HG03432 (cell line): ENCODE measurements at regions not wholly inside any gene's neighbourhood (a gene's known extent, or its start where the extent isn't known, plus 50 kb on each side); places are given as distances from the start of the nearest gene placed in this dataset.
"Not testable (repeated sequence)": the region's sequence is repeated elsewhere in the genome, so short reads cannot be mapped to it uniquely, and the experiment has no call there.

Experiments used
- ATAC-seq: cut with Tn5 transposase; IDR thresholded peaks from one replicate; pipeline ENCODE4 v1.9.1; 2021; ENCODE audit warnings: mild to moderate bottlenecking, moderate library complexity; ENCODE audit not compliant: unreplicated experiment

- ATAC-seq = no peak
Observed at GRCh38 chr9:96157675-96158074, 144.3 kb downstream of the HSD17B3 start.

GRCh38 chr9:96156171-96156974 is 145.6 kb downstream of the HSD17B3 start:
- ATAC-seq = no peak

- no peak for ATAC-seq
Observed at GRCh38 chr9:96154081-96154480, 147.9 kb downstream of the HSD17B3 start.

- ATAC-seq = no peak
Observed at GRCh38 chr9:96152550-96152949, 149.4 kb downstream of the HSD17B3 start.

GRCh38 chr9:96150324-96151227 is 151.4 kb downstream of the HSD17B3 start:
- ATAC-seq = peak; percentile 91

DNA sequence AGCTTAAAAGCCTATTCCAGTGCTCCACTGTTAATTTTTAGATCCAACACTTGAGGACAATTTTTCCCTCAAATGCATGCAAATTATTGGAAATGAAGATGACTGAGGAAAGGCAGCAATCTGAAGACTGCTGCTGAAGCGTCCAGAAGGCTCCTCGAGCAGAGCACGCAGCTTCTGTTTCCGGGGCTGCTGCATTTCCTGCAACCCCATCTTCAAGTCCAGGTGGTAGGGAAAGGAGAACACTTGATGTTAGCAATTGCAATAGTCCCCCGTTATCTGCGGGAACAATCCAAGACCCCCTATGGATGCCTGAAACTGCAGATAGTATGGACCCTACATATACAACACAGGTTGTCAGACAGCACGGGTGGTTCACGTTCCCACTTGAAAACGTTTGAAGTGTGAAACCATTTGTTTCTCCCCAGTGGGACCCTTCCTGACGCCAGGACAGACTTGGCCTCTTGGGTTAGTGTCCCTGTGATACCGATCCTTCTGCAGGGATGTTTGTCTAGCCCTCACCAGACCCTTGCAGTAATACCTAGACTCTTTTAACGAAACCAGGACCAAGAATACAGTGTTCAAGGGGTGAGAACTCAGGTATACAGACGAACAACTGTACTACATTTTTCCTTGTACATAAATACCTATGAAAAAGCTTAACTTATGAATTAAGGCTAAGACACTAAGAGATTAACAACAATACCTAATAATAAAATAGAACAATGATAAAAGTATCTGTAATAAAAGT is 152.3 kb downstream of the HSD17B3 start:
- peak; percentile 55 for ATAC-seq

DNA sequence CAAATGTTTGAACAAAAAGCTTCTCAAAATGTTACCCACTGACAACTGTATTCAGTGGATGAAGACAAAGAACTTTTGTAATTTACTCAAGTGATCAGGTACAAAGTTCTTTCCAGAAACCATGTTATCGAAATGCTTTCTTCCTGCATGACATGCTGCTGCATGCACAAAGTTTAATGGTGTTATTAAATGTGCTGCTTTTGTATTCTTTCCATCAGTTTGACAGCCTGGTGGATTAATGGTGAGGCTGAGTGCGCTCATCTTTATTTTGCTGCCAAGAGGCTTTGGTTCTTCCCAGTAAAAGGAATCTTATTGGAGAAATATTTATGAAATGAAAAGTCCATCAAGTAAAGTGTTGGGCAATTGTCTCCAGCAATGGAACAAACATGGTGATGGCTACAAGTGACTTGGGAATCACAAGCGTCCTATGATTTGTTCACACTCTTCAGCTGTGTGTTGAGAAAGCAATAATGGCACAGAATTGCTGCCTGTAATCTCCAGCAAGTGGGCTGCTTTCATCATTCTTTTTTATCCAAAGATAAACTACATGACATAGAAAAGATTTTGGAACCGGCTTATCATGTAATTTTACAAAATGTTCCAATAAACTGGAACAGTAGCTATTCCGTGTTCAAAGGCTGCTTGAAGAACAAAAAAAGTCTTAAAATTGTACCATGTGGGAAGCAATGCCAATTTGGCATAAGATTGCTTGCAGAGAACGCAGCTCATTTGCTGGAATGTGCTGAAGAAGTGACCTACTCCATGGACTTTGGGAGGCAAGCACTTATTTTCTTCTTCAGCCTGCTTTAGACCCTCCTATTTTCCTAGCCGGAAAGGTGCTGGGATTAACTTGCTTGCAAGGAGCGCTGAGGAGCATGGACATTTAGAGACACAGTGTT is 153.1 kb downstream of the HSD17B3 start:
- ATAC-seq = no peak

DNA sequence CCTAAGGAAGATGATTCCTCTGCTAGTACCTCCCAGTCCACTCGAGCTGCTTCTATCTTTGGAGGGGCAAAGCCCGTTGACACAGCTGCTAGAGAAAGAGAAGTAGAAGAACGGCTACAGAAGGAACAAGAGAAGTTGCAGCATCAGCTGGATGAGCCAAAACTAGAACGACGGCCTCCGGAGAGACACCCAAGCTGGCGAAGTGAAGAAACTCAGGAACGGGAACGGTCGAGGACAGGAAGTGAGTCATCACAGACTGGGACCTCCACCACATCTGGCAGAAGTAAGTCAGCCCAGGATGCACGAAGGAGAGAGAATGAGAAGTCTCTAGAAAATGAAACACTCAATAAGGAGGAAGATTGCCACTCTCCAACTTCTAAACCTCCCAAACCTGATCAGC is 154.9 kb downstream of the HSD17B3 start:
- not testable (repeated sequence) for ATAC-seq

DNA sequence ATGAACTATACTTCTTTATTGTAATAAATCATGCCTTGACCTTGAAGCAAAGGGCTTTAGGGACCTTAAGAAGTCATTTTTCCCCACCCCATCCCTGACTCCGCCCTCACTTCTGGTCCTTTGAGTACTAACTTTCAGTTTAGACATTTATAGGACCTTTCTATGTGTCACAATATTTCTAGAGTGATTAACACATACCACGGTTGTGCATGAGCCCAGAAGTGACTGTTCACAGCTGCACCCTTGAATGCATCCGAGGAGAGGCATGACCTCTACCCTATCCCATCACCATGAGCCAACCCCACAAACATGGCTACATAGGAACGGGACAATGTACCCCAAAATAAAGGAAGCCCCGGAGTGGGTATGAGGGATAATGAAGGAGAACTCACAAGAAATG is 160.3 kb downstream of the HSD17B3 start:
- no peak for ATAC-seq

- no peak for ATAC-seq
Observed at GRCh38 chr9:96141128-96141474, 160.9 kb downstream of the HSD17B3 start.

DNA sequence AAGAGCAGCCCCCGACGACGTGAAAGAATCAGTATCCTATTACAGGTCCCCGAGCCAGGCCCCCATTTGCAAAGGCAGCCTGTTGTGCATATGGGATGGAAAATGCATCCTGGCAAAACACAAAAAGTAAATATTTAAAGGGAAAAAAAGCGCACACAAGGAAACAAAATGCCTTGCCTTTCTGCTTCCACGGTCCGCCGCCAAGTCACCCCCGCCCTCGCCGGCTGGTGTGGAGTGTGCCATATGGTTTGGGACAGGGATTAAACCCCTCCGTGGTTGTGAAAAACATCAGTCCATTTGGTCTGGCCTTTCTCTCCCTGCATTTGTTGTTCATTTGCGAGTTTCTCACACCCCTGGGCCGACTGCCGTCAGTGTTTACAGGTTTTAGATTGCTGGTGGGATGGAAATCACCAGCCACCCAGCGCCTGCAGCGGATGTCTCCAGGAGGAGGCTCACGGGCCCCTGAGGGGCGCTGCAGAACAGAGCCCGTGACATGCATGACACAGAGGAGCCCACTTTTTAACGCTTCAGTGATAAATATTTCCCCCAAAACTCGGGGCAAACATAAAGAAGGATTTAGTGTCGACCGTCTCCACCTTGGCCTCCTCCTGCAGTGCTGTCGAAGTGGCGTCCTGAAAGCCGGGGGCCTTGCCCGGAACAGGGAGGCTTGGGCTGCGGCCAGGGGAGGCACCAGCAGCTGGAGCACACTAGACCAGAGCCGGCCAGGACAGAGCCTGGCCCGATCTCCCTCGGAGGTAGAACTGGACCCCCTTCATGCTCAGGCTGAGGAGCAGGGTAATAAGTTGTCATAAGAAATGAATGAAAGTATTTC is 161.5 kb downstream of the HSD17B3 start:
- no peak for ATAC-seq

DNA sequence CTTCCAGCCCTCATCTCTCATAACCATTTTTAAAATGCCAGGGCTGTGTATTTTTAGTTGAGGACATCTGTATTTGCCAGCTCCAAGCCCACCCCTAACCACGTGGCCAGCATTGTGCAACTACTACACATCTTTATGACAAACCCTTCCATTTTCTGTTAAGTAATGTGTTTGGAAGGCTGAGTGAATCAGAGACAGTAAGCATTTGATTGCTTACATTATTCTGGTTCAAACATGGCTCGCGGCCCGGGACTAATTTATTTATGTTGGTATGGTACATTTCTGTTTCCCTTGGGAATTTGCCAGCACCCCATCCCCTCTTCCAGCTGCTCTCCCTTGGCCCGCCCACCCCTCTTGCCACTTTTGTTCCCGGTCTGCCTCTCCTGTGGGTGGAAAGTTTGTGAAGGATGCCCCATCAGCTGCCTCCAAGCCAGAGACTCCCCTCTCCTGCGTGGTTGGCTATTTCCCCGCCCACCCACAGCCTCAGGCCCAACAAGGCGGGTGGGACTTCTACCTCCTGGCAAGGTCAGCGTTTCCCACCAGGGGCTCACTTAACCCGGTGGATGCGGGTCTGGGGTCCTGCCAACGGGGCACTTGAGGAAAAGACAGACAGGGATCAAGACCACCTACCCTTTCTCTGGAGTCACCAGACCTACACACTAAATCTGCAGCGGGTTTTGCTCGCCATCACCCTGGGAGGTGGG is 162.2 kb downstream of the HSD17B3 start:
- ATAC-seq = no peak

DNA sequence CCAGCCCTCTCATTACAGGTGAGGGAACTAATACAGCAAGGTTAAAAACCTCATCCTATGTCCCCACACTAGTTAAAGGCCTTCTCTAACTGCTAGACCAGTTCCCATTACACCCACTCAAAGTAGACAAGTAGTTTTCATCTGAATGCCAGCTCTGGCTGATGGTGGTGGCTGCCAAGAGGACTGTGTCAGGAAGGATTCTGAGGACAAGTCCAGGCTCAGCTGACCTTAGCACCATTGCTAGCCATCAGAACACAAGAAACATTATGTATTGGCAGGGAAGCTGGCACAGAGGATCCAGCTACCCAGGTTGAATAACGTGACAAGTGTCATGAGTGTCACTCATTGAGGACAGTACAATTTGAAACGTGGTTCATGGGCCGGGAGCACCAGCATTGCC is 163.4 kb downstream of the HSD17B3 start:
- no peak for ATAC-seq

DNA sequence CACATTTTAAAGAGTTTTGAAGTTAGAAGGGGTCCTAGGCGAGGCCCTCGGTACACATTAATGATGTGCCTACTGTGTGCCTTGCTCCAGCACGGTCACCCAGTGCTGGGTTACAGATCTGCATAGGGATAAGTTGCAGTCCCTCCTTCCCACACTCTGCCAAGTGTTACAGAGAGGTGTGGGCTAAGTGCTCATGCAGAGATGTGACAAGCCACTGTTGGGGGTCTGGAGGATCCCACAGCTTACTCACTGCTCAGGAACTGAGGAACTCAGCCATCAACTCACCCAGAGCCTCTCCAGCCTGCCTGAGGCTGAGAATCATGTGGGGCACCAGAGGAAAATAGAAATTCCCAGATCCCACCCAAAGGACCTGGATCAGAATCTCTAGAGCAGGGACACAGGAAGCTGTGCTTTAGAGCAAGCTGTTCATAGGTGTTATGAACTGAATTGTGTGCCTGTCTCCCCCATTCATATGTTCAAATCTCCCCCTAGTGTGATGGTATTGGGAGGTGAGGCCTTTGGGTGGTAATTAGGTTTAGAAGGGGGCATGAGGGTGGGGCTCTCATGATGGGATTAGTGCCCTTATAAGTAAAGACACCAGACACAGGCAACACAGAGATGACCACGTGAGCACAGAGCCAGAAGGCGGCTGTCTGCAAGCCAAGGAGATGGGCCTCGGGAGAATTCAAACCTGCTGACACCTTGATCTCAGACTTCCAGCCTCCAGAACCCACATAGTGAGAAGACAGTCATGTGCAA is 164.1 kb downstream of the HSD17B3 start:
- peak; percentile 42 for ATAC-seq

DNA sequence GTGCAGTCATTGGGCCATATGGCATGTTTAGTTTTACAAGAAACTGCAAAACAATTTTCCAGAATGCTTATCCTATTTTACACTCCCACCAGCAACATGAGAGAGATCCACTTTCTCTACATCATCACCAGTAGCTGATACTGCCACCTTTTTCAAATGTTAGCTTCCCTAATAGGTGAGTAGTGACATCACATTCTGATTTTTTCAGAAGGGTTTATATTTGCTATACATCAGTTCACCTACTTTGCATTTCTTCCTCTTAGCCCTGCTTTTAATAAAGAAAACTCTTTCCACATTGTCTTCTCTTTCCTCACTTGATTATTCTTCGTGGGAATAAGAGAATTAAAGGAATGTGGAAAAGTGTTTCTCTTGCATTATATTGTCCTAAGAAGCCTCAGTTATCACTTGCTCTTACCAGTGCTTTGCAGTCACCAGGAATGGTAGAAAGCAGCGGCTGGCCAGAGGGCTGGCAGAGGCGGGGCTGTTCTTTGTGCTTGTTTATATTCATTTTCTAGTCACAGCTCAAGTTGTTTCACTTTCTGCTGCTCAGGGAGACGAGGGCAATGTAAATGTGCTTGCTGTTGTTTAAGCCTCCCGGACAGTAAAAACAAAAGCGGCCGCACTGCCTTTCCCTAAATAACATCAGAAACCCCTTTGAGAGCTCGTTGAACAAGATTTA is 164.8 kb downstream of the HSD17B3 start:
- ATAC-seq = peak; percentile 95

DNA sequence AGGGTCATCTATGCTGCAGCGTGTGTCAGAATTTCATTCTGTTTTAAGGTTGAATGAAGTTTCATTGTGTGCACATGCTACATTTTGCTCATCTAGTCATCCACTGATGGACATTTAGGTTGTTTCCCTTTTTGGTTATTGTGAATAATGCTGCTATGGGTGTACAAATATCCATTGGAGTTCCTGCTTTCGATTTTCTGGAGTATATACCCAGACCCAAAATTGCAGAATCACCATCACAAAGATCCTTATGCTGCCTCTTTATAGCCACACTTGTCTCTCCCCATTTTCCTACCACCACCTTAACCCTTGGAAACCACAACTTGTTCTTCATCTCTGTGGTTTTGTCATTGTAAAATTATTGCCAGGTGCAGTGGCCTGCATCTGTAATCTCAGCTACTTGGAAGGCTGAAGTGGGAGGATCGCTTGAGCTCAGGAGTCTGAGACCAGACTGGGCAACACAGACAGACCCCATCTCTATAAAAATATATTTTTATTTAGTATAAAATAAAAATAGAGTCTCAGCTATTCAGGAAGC is 166.2 kb downstream of the HSD17B3 start:
- no peak for ATAC-seq

- no peak for ATAC-seq
Observed at GRCh38 chr9:96135076-96135752, 166.8 kb downstream of the HSD17B3 start.
